Astrocyte (in vitro differentiated cells and primary cell): ENCODE measurements at regions not wholly inside any gene's neighbourhood (a gene's known extent, or its start where the extent isn't known, plus 50 kb on each side); places are given as distances from the start of the nearest gene placed in this dataset.

Experiments used
- EZH2 ChIP-seq: IDR thresholded peaks from 2 replicates; pipeline ENCODE4 v1.6.1; 2012; ENCODE audit warnings: mild to moderate bottlenecking, low read length, inconsistent platforms; ENCODE audit not compliant: insufficient read depth
- TF ChIP-seq, protein P1 (sequence below): IDR thresholded peaks from 2 replicates; pipeline ENCODE4 v1.5.1; 2011; ENCODE audit warnings: low read depth, mild to moderate bottlenecking, inconsistent platforms, low read length, moderate library complexity; ENCODE audit not compliant: insufficient read depth

DNA sequence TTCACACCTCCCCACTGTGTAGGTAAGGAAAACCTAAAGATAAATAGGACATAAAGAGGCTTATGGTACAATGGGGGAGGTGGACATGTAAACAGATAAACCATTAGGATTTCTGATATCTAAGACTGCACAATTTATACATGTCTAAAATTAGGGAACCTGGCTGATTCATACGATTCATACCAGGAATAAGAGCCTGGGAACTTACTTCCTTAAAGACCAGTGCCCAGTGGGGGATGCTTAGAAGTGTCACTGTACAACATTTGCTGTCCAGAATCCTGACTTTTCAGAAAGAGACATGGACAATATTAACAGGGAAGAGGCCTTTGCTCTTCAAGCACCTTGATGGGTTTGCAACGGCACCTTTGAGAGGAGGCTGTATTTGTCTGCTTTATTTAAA is 116.8 kb upstream of the KIT start:
- TF ChIP-seq, protein P1, sequence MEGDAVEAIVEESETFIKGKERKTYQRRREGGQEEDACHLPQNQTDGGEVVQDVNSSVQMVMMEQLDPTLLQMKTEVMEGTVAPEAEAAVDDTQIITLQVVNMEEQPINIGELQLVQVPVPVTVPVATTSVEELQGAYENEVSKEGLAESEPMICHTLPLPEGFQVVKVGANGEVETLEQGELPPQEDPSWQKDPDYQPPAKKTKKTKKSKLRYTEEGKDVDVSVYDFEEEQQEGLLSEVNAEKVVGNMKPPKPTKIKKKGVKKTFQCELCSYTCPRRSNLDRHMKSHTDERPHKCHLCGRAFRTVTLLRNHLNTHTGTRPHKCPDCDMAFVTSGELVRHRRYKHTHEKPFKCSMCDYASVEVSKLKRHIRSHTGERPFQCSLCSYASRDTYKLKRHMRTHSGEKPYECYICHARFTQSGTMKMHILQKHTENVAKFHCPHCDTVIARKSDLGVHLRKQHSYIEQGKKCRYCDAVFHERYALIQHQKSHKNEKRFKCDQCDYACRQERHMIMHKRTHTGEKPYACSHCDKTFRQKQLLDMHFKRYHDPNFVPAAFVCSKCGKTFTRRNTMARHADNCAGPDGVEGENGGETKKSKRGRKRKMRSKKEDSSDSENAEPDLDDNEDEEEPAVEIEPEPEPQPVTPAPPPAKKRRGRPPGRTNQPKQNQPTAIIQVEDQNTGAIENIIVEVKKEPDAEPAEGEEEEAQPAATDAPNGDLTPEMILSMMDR = no peak
- no peak for TF ChIP-seq EZH2
